ENCODE measurements at regions not wholly inside any gene's neighbourhood (a gene's known extent, or its start where the extent isn't known, plus 50 kb on each side); places are given as distances from the start of the nearest gene placed in this dataset.

- TF ChIP-seq CTCF (IDR thresholded peaks at IDR 0.05; ENCODE audit: low read depth, low read length) = no peak
- TF ChIP-seq POLR2A (IDR thresholded peaks at IDR 0.05; ENCODE audit: extremely low read depth, insufficient read length) = no peak
These were observed 191.8 kb downstream of the OPA1 start for GRCh38 chr3:193784822-193785221.
